ENCODE measurements at regions not wholly inside any gene's neighbourhood (a gene's known extent, or its start where the extent isn't known, plus 50 kb on each side); places are given as distances from the start of the nearest gene placed in this dataset.

GRCh38 chr7:86181474-86181873, 462.2 kb upstream of the GRM3 start:
- no peaks in the 10 kb centered on the region for H3K36me3 ChIP-seq (ENCODE audit: low read depth, missing control alignments)
- H3K27ac ChIP-seq = no peak overlapping the region
- intact Hi-C loops (cut with DNase I; ENCODE audit: low total_unique reads) = no loop called here
- TF ChIP-seq POLR2A (IDR thresholded peaks at IDR 0.05) = no peak
- no peak for TF ChIP-seq CTCF (IDR thresholded peaks at IDR 0.05)
- H3K4me1 ChIP-seq = no peaks in the 10 kb centered on the region
- WGBS, 2 donors = 61 to 80% methylated on average over 3 of the region's 3 CpGs
- no peaks in the 10 kb centered on the region for H3K9me3 ChIP-seq
- H3K4me3 ChIP-seq = no peak overlapping the region
- DNase-seq = no peak
- no peaks in the 10 kb centered on the region for H3K27me3 ChIP-seq

GRCh38 chr7:86164827-86165226, 478.9 kb upstream of the GRM3 start:
- intact Hi-C loops (cut with DNase I; ENCODE audit: low total_unique reads) = no loop called here
- TF ChIP-seq POLR2A (IDR thresholded peaks at IDR 0.05) = no peak
- TF ChIP-seq CTCF (IDR thresholded peaks at IDR 0.05) = no peak

GRCh38 chr7:86158111-86158510, 485.6 kb upstream of the GRM3 start:
- Histone ChIP-seq H3K4me3 (no peak overlapping the region), H3K27me3 (no peaks in the 10 kb centered on the region), H3K36me3 (ENCODE audit: low read depth, missing control alignments) (no peaks in the 10 kb centered on the region), H3K4me1 (no peaks in the 10 kb centered on the region), H3K9me3 (no peaks in the 10 kb centered on the region), H3K27ac (no peak overlapping the region)
- DNase-seq = no peak
- WGBS, 2 donors = 93 to 98% methylated on average over 3 to 4 of the region's 4 CpGs
- intact Hi-C loops (cut with DNase I; ENCODE audit: low total_unique reads) = no loop called here
- TF ChIP-seq POLR2A (IDR thresholded peaks at IDR 0.05) (no peak), CTCF (IDR thresholded peaks at IDR 0.05) (no peak)

More at GRCh38 chr7:86164827-86165226, 478.9 kb upstream of the GRM3 start:
- Histone ChIP-seq H3K4me3 (no peak overlapping the region), H3K4me1 (no peaks in the 10 kb centered on the region), H3K27me3 (no peaks in the 10 kb centered on the region), H3K27ac (no peak overlapping the region), H3K9me3 (no peaks in the 10 kb centered on the region), H3K36me3 (ENCODE audit: low read depth, missing control alignments) (no peaks in the 10 kb centered on the region)
- no peak for DNase-seq
- WGBS, 2 donors = 77 to 78% methylated on average over 1 of the region's 1 CpG

GRCh38 chr7:86155623-86156022, 488.1 kb upstream of the GRM3 start:
- Histone ChIP-seq H3K9me3 (no peaks in the 10 kb centered on the region), H3K27me3 (no peaks in the 10 kb centered on the region), H3K36me3 (ENCODE audit: low read depth, missing control alignments) (no peaks in the 10 kb centered on the region), H3K27ac (no peak overlapping the region), H3K4me3 (no peak overlapping the region), H3K4me1 (no peaks in the 10 kb centered on the region)
- intact Hi-C loops (cut with DNase I; ENCODE audit: low total_unique reads) = no loop called here
- WGBS, 2 donors = 93 to 98% methylated on average over 2 of the region's 2 CpGs
- DNase-seq = no peak
- no peak for TF ChIP-seq CTCF (IDR thresholded peaks at IDR 0.05)
- TF ChIP-seq POLR2A (IDR thresholded peaks at IDR 0.05) = no peak

GRCh38 chr7:86152926-86153325, 490.8 kb upstream of the GRM3 start:
- intact Hi-C loops (cut with DNase I; ENCODE audit: low total_unique reads) = no loop called here
- WGBS, 2 donors = 80 to 88% methylated on average over 2 of the region's 2 CpGs

More at GRCh38 chr7:86152926-86153325, 490.8 kb upstream of the GRM3 start:
- TF ChIP-seq POLR2A (IDR thresholded peaks at IDR 0.05) (no peak), CTCF (IDR thresholded peaks at IDR 0.05) (no peak)
- no peak for DNase-seq
- H3K27ac ChIP-seq = no peak overlapping the region
- no peaks in the 10 kb centered on the region for H3K36me3 ChIP-seq (ENCODE audit: low read depth, missing control alignments)
- H3K4me1 ChIP-seq = no peaks in the 10 kb centered on the region
- H3K9me3 ChIP-seq = no peaks in the 10 kb centered on the region
- H3K4me3 ChIP-seq = no peak overlapping the region
- H3K27me3 ChIP-seq = no peaks in the 10 kb centered on the region
